Heart left ventricle (tissue), 16 donors: ENCODE measurements at regions not wholly inside any gene's neighbourhood (a gene's known extent, or its start where the extent isn't known, plus 50 kb on each side); places are given as distances from the start of the nearest gene placed in this dataset.
"Not testable (repeated sequence)": the region's sequence is repeated elsewhere in the genome, so short reads cannot be mapped to it uniquely, and the experiment has no call there.

Experiments
- ATAC-seq, 4 donors: fragments of 200-7000 bp; cut with Tn5 transposase; one replicate each; pipeline ENCODE4 v1.9.1; 2020 to 2022; ENCODE audit warnings: moderate library complexity in 4 of 4, mild to moderate bottlenecking in 3 of 4, moderate number of reproducible peaks in 1 of 4
- DNase-seq, 5 donors: peaks; one replicate each; pipeline ENCODE4 v3.0.0-alpha.2; 2020
- H3K27ac ChIP-seq, 12 donors: fragments of 200-600 bp; sonication (generic) in 4 of 12; one replicate each; pipeline versions ENCODE4 v1.5.0 to v1.8.0; 2016 to 2022; ENCODE audit warnings: mild to moderate bottlenecking in 2 of 12
- H3K27me3 ChIP-seq, 9 donors: fragments of 200-600 bp; sonication (generic) in 2 of 9; one replicate each; pipeline versions ENCODE4 v1.5.1 to v1.8.0; 2016 to 2022; ENCODE audit warnings: mild to moderate bottlenecking in 3 of 9
- H3K36me3 ChIP-seq, 9 donors: fragments of 200-600 bp; sonication (generic) in 2 of 9; one replicate each; pipeline versions ENCODE4 v1.5.0 to v1.8.0; 2018 to 2022; ENCODE audit warnings: mild to moderate bottlenecking in 2 of 9
- H3K4me1 ChIP-seq, 12 donors: fragments of 200-600 bp; sonication (generic) in 4 of 12; one replicate each; pipeline versions ENCODE4 v1.5.0 to v1.8.0; 2016 to 2022; ENCODE audit warnings: mild to moderate bottlenecking in 3 of 12
- H3K4me3 ChIP-seq, 12 donors: fragments of 200-600 bp; sonication (generic) in 4 of 12; one replicate each; pipeline versions ENCODE4 v1.5.0 to v1.8.0; 2017 to 2022; ENCODE audit warnings: mild to moderate bottlenecking in 9 of 12, moderate library complexity in 4 of 12
- H3K9me3 ChIP-seq, 12 donors: fragments of 200-600 bp; sonication (generic) in 4 of 12; one replicate each; pipeline versions ENCODE4 v1.5.0 to v1.8.0; 2016 to 2022; ENCODE audit warnings: mild to moderate bottlenecking in 1 of 12
- POLR2A ChIP-seq, 2 donors: fragments of 450-650 bp; IDR thresholded peaks; one replicate each; pipeline ENCODE4 v1.6.1; 2017; ENCODE audit warnings: antibody characterized with exemption in 2 of 2, mild to moderate bottlenecking in 2 of 2, moderate library complexity in 2 of 2
- WGBS, 4 donors: extraction: QIAGEN DNeasy Blood & Tissue Kit in 2 of 4; methylation state at CpG; one replicate each; pipeline versions ENCODE4 v1.1.5 to v1.1.7; 2013 to 2018; 5-methylcytosine and 5-hydroxymethylcytosine counted together
- intact Hi-C, 10 donors: fragments of 100-400 bp; cut with DNase I; formaldehyde crosslinking; loops; one replicate each; pipeline versions ENCODE4 v1.11.1 to v1.14.2; 2022
- TF ChIP-seq, protein P1 (sequence below), 12 donors: fragments of 200-600 bp; sonication (generic) in 4 of 12; IDR thresholded peaks; one replicate each; pipeline versions ENCODE4 v1.5.0 to v1.8.0; 2018 to 2022; ENCODE audit warnings: antibody characterized with exemption in 12 of 12, mild to moderate bottlenecking in 5 of 12
- donor health status: ischemic (EF 13 %, LVEDD 7.1; RV severe dilation, severe dysfunction).
- donor health status: healthy with polysubstance abuse.
- donor health status: DM: no; HTN: yes; CAD: no.
- donor health status: DM: no; HTN: no; CAD: no.
- donor health status: ischemic (EF 25% LVEDD 6.9; RV normal size, moderate dysfunction).
- donor health status: ischemic (EF 25% LVEDD 5.7; RV mildly dilated, moderate dysfunction).
- donor health status: healthy.
- donor health status: DM: yes; HTN: yes; CAD: no.
- donor health status: ischemic (EF 35%, LVEDD 5.7; RV mildly dilated, moderate dysfunction).
- donor health status: nonischemic (EF 11% LVEDD 7.7; RV severe dilation, severe dysfunction).
- donor health status: DM: yes; HTN: yes; CAD: no.
- donor health status: PGD.
- donor health status: ischemic (EF 29% LVEDD 5.4; RV normal size, mild dysfunction).
- donor health status: nonischemic (EF 23%, LVEDD 6.1; RV moderate dilation, normal function).

DNA sequence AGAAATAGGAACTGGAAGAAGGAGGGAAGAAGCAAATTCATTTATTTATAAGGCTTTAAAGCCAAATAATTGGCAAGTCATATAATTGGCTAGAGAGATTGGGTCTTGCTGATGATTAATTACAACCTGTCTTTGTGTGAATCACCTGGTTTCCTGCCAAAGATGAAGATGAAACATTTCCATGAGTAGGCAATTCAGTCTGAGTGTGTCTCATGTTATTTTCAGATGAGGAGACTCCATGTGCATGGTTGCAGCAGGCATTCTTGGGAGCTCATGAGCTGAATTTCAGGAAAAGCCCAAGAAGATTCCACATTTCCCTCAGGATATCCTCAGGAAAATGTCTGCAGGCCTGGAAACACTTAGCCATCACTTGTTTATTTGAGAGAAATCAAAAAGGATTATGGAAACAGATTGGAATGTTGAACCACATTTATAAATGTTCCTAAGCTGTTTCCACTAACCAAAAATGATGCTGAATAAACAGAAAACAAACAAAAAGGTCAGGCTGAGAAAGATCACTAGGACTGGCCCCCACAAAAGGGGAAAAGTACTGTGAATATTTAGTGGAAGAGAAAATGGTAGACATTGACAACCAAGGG is 632.7 kb upstream of the AMELY start:
- Histone ChIP-seq H3K36me3 (no peaks in the 10 kb centered on the region), H3K4me3 (no peak overlapping the region), H3K27me3 (no peaks in the 10 kb centered on the region), H3K4me1 (no peaks in the 10 kb centered on the region), H3K27ac (no peak overlapping the region), H3K9me3 (no peaks in the 10 kb centered on the region)
- TF ChIP-seq, protein P1, sequence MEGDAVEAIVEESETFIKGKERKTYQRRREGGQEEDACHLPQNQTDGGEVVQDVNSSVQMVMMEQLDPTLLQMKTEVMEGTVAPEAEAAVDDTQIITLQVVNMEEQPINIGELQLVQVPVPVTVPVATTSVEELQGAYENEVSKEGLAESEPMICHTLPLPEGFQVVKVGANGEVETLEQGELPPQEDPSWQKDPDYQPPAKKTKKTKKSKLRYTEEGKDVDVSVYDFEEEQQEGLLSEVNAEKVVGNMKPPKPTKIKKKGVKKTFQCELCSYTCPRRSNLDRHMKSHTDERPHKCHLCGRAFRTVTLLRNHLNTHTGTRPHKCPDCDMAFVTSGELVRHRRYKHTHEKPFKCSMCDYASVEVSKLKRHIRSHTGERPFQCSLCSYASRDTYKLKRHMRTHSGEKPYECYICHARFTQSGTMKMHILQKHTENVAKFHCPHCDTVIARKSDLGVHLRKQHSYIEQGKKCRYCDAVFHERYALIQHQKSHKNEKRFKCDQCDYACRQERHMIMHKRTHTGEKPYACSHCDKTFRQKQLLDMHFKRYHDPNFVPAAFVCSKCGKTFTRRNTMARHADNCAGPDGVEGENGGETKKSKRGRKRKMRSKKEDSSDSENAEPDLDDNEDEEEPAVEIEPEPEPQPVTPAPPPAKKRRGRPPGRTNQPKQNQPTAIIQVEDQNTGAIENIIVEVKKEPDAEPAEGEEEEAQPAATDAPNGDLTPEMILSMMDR (IDR thresholded peaks at IDR 0.05) = no peak
- no peak for TF ChIP-seq POLR2A (IDR thresholded peaks at IDR 0.05)
- intact Hi-C loops = no loop called here
- ATAC-seq (no peak), DNase-seq (no peak)

DNA sequence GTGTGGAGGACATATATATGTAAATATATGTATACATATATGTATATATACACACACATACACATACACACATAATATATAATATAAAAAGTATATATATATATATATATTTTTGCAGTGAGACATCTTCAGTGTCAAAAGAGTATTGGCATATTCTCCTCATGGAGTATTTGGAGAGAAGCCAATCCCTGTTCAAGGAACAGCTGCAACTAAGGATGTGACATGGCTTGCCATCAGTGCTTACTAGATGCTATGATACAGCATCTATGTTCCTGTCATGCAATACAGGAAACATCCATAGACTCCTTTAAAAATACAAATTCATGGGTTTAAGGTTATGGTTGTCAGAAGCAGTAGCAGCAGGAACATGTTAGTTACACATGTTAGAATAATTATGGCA is 632.0 kb upstream of the AMELY start:
- DNase-seq (no peak), ATAC-seq (no peak)
- Histone ChIP-seq H3K9me3 (no peaks in the 10 kb centered on the region), H3K27ac (no peak overlapping the region), H3K27me3 (no peaks in the 10 kb centered on the region), H3K4me1 (no peaks in the 10 kb centered on the region), H3K36me3 (no peaks in the 10 kb centered on the region), H3K4me3 (no peak overlapping the region)
- intact Hi-C loops = no loop called here
- no peak for TF ChIP-seq POLR2A (IDR thresholded peaks at IDR 0.05)
- TF ChIP-seq, protein P1 (IDR thresholded peaks at IDR 0.05) = no peak

DNA sequence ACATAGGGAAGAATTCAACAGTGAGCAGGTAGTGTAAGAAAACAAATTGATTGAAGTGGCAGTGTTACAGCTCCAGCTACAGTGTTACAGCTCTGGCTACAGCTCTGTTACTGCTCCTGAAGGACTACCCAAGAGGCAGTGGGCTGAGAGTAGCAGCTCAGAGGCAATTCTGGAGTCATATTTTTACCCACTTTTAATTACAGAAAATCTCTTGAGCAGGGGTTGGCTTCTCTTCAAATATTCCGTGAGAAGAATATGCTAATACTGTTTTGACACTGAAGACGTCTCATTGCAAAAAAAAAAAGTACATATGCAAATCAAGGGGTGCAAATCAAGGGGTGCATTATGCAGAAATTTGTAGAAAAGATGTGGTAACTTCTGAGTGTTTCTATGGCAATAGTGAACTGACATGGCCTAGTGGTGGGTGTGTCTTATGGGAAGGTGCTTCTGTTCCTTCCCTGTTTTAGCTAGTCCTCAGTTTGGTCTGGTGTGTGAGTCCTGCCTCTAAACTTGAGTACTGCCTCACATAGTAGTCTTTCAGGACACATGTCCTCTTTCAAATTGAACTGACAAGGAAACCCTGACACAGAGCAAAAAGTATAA is 630.8 kb upstream of the AMELY start:
- Histone ChIP-seq H3K27me3 (no peaks in the 10 kb centered on the region), H3K4me1 (no peaks in the 10 kb centered on the region), H3K36me3 (no peaks in the 10 kb centered on the region), H3K9me3 (no peaks in the 10 kb centered on the region), H3K4me3 (no peak overlapping the region), H3K27ac (no peak overlapping the region)
- TF ChIP-seq, protein P1 (IDR thresholded peaks at IDR 0.05) = no peak
- no peak for TF ChIP-seq POLR2A (IDR thresholded peaks at IDR 0.05)
- ATAC-seq (no peak), DNase-seq (no peak)
- intact Hi-C loops = no loop called here
- WGBS, 4 donors = 73 to 80% methylated on average over 2 of the region's 2 CpGs; no CpG with 5 or more reads in 2 of the 4 donors

DNA sequence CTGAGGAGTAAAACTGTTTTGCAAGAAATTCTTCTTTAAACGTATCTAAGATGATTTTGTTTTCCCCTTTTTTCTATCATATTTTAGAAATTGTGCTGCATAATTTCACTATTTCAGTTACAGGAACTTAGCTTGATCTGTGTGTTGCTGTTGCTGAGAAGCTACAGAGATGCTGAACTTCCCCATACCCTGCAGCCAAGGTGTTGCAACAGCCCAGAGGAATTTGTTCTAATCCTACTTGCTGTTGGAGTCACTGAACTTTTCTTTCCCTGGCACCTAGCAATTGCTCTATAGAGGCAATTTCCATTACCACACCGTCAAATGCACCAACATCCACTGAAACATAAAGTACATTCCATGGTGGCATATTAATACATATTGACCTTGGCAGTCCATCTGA is 617.8 kb upstream of the AMELY start:
- Histone ChIP-seq H3K4me1 (no peaks in the 10 kb centered on the region), H3K27me3 (no peaks in the 10 kb centered on the region), H3K27ac (no peak overlapping the region), H3K36me3 (no peaks in the 10 kb centered on the region), H3K4me3 (no peak overlapping the region), H3K9me3 (no peaks in the 10 kb centered on the region)
- intact Hi-C loops = no loop called here
- TF ChIP-seq, protein P1 (IDR thresholded peaks at IDR 0.05) = no peak
- no peak for TF ChIP-seq POLR2A (IDR thresholded peaks at IDR 0.05)
- DNase-seq (no peak), ATAC-seq (no peak)
- WGBS, 4 donors = 69 to 74% methylated on average over 2 of the region's 2 CpGs; no CpG with 5 or more reads in 2 of the 4 donors

GRCh38 chrY:7527568-7527967 is 616.0 kb upstream of the AMELY start:
- H3K4me3 ChIP-seq, H3K36me3 ChIP-seq, H3K4me1 ChIP-seq, H3K9me3 ChIP-seq, H3K27ac ChIP-seq, DNase-seq, intact Hi-C loops, ATAC-seq, H3K27me3 ChIP-seq: not testable (repeated sequence)
- WGBS, 4 donors = 82 to 92% methylated on average over 4 of the region's 4 CpGs; no CpG with 5 or more reads in 2 of the 4 donors
